OCI-LY7 (cell line): ENCODE measurements at regions not wholly inside any gene's neighbourhood (a gene's known extent, or its start where the extent isn't known, plus 50 kb on each side); places are given as distances from the start of the nearest gene placed in this dataset.

Experiments used
- BruUV-seq: library from RNA; stranded (reverse); fragments of 400-500 nt; replicated peaks from 2 replicates; lab custom pipeline; 2021; lab: Mats Ljungman, UMichigan
- CTCF ChIA-PET: fragments of 300-600 bp; sonication (Branson Sonifier 250); formaldehyde crosslinking; loops from one replicate; lab custom pipeline; 2022; ENCODE audit warnings: antibody characterized with exemption; ENCODE audit not compliant: unreplicated experiment; lab: Charles Lee
- POLR2A ChIA-PET: fragments of 300-600 bp; sonication (Branson Sonifier 250); formaldehyde crosslinking; loops from one replicate; lab custom pipeline; 2022; ENCODE audit warnings: antibody characterized with exemption; lab: Charles Lee
- DNase-seq: peaks from one replicate; pipeline ENCODE4 v3.0.0-alpha.2; 2015; ENCODE audit warnings: low spot score
- H2AFZ ChIP-seq: fragments of 200-600 bp; sonication (generic), shearing (Covaris generic); 2 replicates; pipeline ENCODE4 v1.6.1; 2014; ENCODE audit warnings: mild to moderate bottlenecking, antibody characterized with exemption, low read length, moderate library complexity
- H3K27ac ChIP-seq: fragments of 200-600 bp; sonication (generic); 2 replicates; pipeline ENCODE4 v1.5.1; 2014; ENCODE audit warnings: mixed run types, low read depth, mild to moderate bottlenecking, moderate library complexity, low read length, inconsistent platforms; ENCODE audit not compliant: poor library complexity, severe bottlenecking
- H3K36me3 ChIP-seq: fragments of 200-600 bp; sonication (generic); 2 replicates; pipeline ENCODE4 v1.6.1; 2014; ENCODE audit warnings: mild to moderate bottlenecking, antibody characterized with exemption, low read length, moderate library complexity, mixed read lengths; ENCODE audit not compliant: insufficient read depth
- H3K4me1 ChIP-seq: fragments of 200-600 bp; sonication (generic); 2 replicates; pipeline ENCODE4 v1.5.1; 2014; ENCODE audit warnings: mild to moderate bottlenecking, low read length; ENCODE audit not compliant: insufficient read depth, poor library complexity, severe bottlenecking
- H3K4me2 ChIP-seq: fragments of 200-600 bp; sonication (generic); 2 replicates; pipeline ENCODE4 v1.6.1; 2014; ENCODE audit warnings: mild to moderate bottlenecking, low read length
- H3K4me3 ChIP-seq: fragments of 200-600 bp; sonication (generic); 2 replicates; pipeline ENCODE4 v1.5.1; 2014; ENCODE audit warnings: mild to moderate bottlenecking, low read depth, low read length; ENCODE audit not compliant: poor library complexity, severe bottlenecking
- H3K79me2 ChIP-seq: fragments of 200-600 bp; sonication (generic); 2 replicates; pipeline ENCODE4 v1.6.1; 2016; ENCODE audit warnings: low read depth, mild to moderate bottlenecking, low read length, moderate library complexity, mixed read lengths; ENCODE audit not compliant: insufficient read depth
- H3K9me2 ChIP-seq: fragments of 200-600 bp; sonication (generic); 2 replicates; pipeline ENCODE4 v1.6.1; 2016; ENCODE audit warnings: mild to moderate bottlenecking, low read length, mixed read lengths; ENCODE audit not compliant: insufficient read depth
- H3K9me3 ChIP-seq: fragments of 200-600 bp; sonication (generic); 2 replicates; pipeline ENCODE4 v1.6.1; 2014; ENCODE audit warnings: mild to moderate bottlenecking, mixed run types, low read length, mixed read lengths
- H4K20me1 ChIP-seq: fragments of 200-600 bp; sonication (generic); 2 replicates; pipeline ENCODE4 v1.6.1; 2014; ENCODE audit warnings: mild to moderate bottlenecking, antibody characterized with exemption, low read length, moderate library complexity, mixed read lengths; ENCODE audit not compliant: insufficient read depth
- EZH2phosphoT487 ChIP-seq: fragments of 200-600 bp; sonication (generic); IDR thresholded peaks from 2 replicates; pipeline ENCODE4 v1.6.1; 2018; ENCODE audit warnings: low read depth, borderline replicate concordance, mild to moderate bottlenecking, mixed run types, antibody characterized with exemption, low read length, moderate library complexity, mixed read lengths
- intact Hi-C: fragments of 100-400 bp; cut with micrococcal nuclease; formaldehyde crosslinking; loops from one replicate; pipeline ENCODE4 v1.10.0; 2022; ENCODE audit not compliant: unreplicated experiment
- TF ChIP-seq, protein P1 (sequence below): fragments of 200-600 bp; sonication (generic); conservative IDR thresholded peaks from 2 replicates; pipeline ENCODE4 v1.5.1; 2014; ENCODE audit warnings: mild to moderate bottlenecking, antibody characterized with exemption, low read length, moderate library complexity, mixed read lengths

DNA sequence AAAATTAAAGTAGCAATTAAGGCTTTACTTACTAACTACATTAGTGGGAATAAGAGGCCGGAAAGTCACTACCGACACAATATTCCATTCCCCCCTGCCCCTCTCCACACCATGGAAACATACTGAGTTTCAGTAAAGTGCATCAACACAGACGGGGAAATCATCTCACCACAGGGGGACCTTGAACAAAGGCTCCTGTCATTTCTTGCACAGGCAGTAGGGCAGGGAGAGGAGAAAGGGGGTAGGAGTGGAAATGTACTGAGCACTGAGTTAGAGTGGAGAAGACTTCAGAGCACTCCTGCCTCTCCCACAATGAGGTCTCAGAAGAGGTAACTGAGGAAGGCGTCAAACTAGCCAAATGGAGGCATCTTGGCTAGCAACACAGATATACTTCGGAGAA lies 1426.9 kb upstream of the EYS start:
- H4K20me1 ChIP-seq, result no peaks in the 10 kb centered on the region
- H3K9me2 ChIP-seq, result no peaks in the 10 kb centered on the region
- H2AFZ ChIP-seq, result no peak overlapping the region
- no peak for DNase-seq
- no peaks in the 10 kb centered on the region for H3K79me2 ChIP-seq
- TF ChIP-seq, protein P1, sequence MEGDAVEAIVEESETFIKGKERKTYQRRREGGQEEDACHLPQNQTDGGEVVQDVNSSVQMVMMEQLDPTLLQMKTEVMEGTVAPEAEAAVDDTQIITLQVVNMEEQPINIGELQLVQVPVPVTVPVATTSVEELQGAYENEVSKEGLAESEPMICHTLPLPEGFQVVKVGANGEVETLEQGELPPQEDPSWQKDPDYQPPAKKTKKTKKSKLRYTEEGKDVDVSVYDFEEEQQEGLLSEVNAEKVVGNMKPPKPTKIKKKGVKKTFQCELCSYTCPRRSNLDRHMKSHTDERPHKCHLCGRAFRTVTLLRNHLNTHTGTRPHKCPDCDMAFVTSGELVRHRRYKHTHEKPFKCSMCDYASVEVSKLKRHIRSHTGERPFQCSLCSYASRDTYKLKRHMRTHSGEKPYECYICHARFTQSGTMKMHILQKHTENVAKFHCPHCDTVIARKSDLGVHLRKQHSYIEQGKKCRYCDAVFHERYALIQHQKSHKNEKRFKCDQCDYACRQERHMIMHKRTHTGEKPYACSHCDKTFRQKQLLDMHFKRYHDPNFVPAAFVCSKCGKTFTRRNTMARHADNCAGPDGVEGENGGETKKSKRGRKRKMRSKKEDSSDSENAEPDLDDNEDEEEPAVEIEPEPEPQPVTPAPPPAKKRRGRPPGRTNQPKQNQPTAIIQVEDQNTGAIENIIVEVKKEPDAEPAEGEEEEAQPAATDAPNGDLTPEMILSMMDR, result no peak
- no peak for TF ChIP-seq EZH2phosphoT487
- intact Hi-C loops, result no loop called here
- POLR2A ChIA-PET, result interaction anchor here (1.0 kb wide), 1 partner anchor 19 kb away, joined by 3 read pairs; no protein-coding TSS in a partner anchor
- H3K36me3 ChIP-seq, result no peaks in the 10 kb centered on the region
- H3K4me2 ChIP-seq, result no peak overlapping the region
- no peaks in the 10 kb centered on the region for H3K4me1 ChIP-seq
- no peaks in the 10 kb centered on the region for H3K9me3 ChIP-seq
- no peak overlapping the region for H3K4me3 ChIP-seq
- CTCF ChIA-PET, result no interaction called here
- H3K27ac ChIP-seq, result no peak overlapping the region
- no TSS peak for BruUV-seq

DNA sequence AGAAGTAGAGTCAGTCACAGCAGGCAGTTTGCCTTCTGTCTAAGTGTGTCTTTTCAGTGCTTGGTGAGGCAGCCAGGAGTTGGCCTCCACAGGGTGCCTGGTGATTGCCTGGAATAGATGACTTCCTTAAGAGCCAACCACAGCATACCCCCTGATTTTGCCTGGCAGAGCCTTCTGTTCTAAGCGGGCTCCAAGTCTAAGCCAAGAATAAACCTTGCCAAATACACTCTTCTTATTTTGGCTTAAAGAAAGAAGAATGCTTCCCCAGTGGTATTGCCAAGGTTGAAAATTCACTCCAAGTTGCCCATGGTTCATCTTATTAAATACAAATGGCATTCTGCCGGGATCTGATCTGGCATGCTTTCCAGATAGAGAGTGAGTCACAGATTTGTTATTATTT lies 1424.8 kb upstream of the EYS start:
- no peak overlapping the region for H3K4me2 ChIP-seq
- H3K9me2 ChIP-seq, result no peaks in the 10 kb centered on the region
- H4K20me1 ChIP-seq, result no peaks in the 10 kb centered on the region
- no peak for DNase-seq
- no peaks in the 10 kb centered on the region for H3K4me1 ChIP-seq
- no peak overlapping the region for H3K27ac ChIP-seq
- H2AFZ ChIP-seq, result no peak overlapping the region
- no peaks in the 10 kb centered on the region for H3K79me2 ChIP-seq
- ChIA-PET CTCF (no interaction called here), POLR2A (no interaction called here)
- BruUV-seq, result no TSS peak
- TF ChIP-seq EZH2phosphoT487, result no peak
- TF ChIP-seq, protein P1, result no peak
- intact Hi-C loops, result no loop called here
- no peak overlapping the region for H3K4me3 ChIP-seq
- H3K9me3 ChIP-seq, result no peaks in the 10 kb centered on the region
- H3K36me3 ChIP-seq, result no peaks in the 10 kb centered on the region

- no peaks in the 10 kb centered on the region for H3K9me2 ChIP-seq
- DNase-seq, result no peak
- no TSS peak for BruUV-seq
- no peaks in the 10 kb centered on the region for H3K79me2 ChIP-seq
- H3K27ac ChIP-seq, result no peak overlapping the region
- H3K36me3 ChIP-seq, result no peaks in the 10 kb centered on the region
- no peaks in the 10 kb centered on the region for H3K4me1 ChIP-seq
- no peak overlapping the region for H3K4me2 ChIP-seq
- POLR2A ChIA-PET, result no interaction called here
- H3K9me3 ChIP-seq, result no peaks in the 10 kb centered on the region
- no peak overlapping the region for H3K4me3 ChIP-seq
- CTCF ChIA-PET, result no interaction called here
- no peaks in the 10 kb centered on the region for H4K20me1 ChIP-seq
- TF ChIP-seq, protein P1, result no peak
- TF ChIP-seq EZH2phosphoT487, result no peak
- no peak overlapping the region for H2AFZ ChIP-seq
- intact Hi-C loops, result no loop called here
Measured at GRCh38 chr6:67129780-67130179, 1422.8 kb upstream of the EYS start.
